GM18507 (cell line): ENCODE measurements at regions not wholly inside any gene's neighbourhood (a gene's known extent, or its start where the extent isn't known, plus 50 kb on each side); places are given as distances from the start of the nearest gene placed in this dataset.
"Not testable (repeated sequence)": the region's sequence is repeated elsewhere in the genome, so short reads cannot be mapped to it uniquely, and the experiment has no call there.

Experiments
- DNase-seq: peaks from one replicate; pipeline ENCODE4 v3.0.0; 2011; ENCODE audit warnings: low read depth; ENCODE audit not compliant: insufficient read length; ENCODE audit errors: extremely low spot score
- FAIRE-seq: peaks from 2 replicates; lab custom pipeline; 2011; peaks lifted over from hg19 to GRCh38; lab: Jason Lieb, UNC

DNA sequence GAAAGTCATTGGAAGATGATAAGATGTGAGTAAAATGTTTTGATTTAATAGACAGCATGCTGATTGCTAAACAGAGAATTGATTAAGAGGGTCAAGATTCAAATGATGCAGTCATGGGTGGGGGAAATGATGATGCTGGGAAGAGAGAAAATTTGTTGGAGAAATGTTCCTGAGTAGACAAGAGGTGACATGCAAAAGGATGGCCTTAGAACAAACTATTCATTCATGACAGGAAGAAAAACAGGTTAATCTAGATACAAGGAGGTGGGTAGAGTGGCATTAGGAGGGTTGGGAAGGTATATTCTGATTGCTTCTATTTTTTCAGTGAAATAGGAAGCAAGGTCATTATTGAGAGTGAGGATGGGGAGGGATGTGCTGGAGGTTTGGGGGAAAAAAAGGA is 146.7 kb downstream of the SEM1 start:
- FAIRE-seq (no peak), DNase-seq (no peak)

DNA sequence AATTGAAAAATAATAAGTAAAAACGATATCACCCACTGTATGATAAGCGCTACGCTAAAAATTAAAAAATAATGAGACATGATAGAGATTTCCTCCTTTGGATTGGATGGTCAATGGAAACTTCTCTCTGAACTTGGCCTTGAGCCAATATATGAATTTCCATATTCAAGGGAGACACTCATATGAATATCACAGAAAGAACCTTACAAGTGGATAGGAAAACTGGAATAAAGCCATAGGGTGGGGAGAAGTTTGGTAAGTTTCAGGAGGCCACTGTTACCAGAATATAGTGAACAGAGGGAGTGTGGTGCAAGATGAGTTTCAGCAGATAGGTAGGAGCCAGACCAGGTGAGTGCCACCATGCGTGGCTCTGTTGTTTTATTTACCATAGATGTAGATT is 147.2 kb downstream of the SEM1 start:
- FAIRE-seq = no peak
- DNase-seq = no peak

DNA sequence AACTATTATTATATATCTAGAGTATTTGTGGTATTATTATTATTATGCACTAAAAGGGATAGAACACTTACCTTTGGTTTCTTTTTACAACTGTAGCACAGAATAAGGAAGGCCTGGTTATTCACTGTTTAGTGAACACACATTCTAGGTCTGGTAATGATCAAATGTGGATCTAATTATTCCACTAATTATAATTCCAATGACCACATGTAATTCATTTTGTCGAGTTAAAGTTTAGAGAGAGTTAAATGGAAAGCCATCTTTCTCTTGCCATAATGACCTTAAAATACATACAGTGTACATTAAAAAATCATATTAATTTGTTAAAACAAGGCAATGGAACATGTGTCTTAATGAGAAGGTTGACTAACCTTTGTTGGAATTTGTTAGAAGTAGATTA is 147.8 kb downstream of the SEM1 start:
- FAIRE-seq (no peak), DNase-seq (no peak)

DNA sequence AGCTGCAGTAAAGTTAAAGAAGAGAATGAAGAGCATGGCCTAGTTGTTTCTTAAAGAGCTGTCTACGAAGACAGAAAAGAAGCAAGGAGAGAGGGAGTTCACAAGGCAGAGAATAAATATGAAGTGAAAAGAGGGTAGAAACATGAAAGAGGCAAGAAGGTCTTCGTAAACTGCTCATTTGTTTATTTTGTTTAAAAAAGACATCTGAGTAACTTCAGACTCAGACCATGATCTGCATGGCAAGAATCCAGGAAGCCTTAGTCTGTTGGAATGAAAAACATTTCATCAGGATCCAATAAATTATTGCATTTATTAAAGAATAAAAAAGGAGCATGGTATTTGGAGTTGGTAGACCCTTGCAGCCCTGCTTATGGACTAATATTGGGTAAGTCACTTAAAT is 151.1 kb downstream of the SEM1 start:
- FAIRE-seq (no peak), DNase-seq (no peak)

DNA sequence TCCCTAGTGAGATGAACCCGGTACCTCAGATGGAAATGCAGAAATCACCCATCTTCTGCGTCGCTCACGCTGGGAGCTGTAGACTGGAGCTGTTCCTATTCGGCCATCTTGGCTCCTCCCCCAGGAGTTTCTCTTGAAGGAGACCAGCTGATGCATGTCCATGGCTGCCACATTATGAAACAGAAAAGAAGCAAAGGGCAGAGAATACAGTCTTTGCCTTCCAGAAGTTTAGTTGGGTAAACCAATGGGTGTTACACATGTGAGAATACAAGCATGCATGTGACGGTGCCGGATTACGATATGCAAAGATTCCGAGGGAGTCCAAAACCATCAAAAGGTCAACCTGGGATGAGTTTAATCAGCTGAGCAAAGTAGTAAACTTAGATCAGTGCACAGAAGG is 151.6 kb downstream of the SEM1 start:
- FAIRE-seq = no peak
- no peak for DNase-seq

DNA sequence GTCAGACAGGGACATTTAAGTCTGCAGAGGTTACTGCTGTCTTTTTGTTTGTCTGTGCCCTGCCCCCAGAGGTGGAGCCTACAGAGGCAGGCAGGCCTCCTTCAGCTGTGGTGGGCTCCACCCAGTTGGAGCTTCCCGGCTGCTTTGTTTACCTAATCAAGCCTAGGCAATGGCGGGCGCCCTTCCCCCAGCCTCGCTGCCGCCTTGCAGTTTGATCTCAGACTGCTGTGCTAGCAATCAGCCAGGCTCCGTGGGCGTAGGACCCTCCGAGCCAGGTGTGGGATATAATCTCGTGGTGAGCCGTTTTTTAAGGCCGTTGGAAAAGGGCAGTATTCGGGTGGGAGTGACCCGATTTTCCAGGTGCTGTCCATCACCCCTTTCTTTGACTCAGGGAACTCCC is 152.0 kb downstream of the SEM1 start:
- FAIRE-seq = not testable (repeated sequence)

DNA sequence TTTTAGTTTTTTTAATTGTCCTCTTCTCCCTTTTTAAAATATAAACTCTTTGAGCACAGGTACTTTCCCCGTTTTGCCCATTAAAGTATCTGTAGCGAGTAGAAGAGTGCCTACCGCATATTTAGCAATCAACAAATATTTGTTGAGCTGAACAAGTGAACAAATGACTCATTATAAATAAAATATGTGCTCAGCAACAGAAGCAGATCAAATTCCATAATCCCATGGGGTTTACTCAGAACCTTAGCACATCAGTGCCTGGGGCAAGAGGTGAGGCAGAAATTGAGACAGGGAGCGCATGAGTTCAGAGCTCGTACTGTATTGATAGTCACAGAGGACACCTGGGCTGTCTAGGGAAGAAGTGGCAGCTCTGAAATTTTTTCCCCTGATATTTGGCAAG is 161.0 kb downstream of the SEM1 start:
- no peak for DNase-seq
- no peak for FAIRE-seq

More for the DNA sequence above, 152.0 kb downstream of the SEM1 start:
- DNase-seq = not testable (repeated sequence)

DNA sequence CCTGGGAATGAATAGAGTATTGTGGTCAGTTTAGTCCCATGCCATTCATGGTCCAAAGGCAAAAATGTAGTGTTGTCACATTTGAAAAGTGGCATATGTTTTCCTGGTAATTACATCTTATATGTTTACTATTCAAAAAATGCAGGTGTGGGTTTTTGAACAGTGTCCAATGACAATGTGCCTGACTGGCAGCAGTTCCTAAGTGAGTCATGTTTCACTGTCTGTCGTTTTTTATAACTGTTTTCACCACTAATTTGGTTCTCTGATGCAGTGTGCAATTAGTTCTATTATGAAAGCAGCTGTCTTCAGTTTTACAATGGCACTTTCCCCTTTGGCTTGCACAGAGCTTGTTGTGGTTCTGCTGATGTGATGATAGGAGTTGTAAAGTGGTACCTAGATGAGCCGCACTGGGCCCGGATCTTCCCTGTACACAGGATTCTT is 162.3 kb downstream of the SEM1 start:
- FAIRE-seq = no peak
- no peak for DNase-seq

DNA sequence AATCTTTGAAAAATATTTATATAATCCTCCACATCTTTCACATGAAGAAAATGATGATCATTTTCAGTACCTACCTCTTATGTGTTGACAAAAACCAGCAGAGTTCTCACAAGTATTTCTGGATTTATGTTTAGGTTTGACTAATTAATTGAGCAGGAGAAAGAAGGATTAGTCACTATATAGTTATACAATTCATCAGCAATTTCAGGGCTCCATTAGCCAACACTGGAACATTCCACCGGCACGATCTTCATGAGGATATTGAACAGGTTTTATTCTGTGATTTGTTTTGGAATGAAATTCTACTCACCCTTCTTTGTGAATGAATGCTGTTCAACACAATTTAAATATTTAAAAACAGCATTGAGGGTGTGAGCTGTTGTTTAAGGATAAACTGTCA is 163.2 kb downstream of the SEM1 start:
- DNase-seq (no peak), FAIRE-seq (no peak)

DNA sequence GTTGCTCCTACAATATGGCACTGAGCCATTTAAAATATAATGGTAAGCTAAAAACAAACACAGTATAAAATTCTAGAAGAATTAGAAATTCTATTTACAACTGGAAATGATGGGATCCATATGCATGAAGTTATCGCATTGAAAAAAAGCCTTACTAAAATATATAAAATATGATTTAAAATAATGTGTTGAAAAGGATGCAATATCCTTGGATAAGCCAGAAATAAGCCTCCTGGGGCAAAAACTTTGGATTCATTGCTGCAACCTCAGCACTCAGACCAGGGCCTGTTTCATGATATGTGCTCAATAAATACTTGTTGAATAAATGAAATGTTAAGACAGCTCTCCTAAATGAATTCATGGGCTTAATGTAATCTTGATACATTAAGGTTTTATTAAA is 170.2 kb downstream of the SEM1 start:
- FAIRE-seq (no peak), DNase-seq (no peak)

DNA sequence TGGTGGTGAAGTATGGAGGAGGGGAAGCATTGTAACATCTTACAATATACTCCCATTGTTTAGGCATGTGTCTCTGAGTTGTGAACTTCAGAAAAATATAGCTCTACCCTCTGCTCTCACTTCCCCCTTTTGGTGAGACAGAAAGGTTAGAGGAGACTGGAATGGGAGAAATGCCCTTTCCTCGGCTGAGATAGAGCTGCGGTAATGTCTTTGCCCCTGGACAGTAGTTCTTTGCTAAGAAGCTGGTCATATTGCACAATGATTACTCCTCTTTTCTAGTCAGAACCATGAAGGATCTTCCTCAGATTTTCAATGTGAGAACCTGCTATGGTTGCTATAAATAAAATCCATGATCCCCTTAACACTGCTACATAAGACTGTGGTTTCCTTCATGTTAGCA is 171.0 kb downstream of the SEM1 start:
- DNase-seq = no peak
- FAIRE-seq = no peak

DNA sequence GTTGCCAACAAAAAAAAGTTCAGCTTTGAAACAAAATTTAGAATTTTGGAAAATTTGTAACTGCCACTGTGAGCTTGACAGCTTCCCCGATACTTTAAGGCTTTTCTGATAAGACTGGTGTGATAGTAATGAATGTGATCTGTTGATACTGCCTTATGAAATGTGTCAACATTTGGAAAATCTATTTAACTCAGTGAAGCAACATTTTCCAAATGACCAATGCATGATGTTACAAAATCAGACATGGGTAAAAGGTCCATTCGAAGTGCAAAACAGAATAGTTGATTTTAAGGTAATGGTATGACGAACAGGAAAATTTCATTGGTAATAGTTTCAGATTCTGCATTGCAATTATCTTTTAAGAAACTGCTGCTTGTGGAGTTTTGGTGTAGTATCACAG is 175.4 kb downstream of the SEM1 start:
- DNase-seq (no peak), FAIRE-seq (no peak)

DNA sequence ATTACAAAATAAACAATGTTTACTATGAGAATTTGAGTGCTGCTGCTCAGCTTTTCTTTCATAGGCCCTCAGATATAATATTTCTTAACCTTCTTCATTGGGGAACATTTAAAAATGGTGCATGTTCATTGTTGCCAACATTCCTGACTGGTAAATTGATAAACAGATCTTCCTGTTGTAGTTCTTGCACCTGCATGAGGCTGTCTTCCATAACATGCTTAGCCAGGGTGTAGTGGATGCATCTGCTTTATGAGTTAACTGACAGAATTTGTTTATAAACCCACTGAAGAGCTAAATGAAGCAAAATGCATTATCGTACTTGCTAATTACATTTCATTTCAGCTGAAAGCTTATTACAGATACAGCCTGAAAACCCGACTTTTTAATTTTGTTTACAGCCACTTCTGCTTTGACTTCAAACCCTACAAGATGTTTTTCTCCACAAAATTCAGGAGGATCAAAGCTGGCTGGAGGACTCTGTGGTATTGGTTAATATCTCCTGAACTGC is 177.2 kb downstream of the SEM1 start:
- DNase-seq (no peak), FAIRE-seq (no peak)

DNA sequence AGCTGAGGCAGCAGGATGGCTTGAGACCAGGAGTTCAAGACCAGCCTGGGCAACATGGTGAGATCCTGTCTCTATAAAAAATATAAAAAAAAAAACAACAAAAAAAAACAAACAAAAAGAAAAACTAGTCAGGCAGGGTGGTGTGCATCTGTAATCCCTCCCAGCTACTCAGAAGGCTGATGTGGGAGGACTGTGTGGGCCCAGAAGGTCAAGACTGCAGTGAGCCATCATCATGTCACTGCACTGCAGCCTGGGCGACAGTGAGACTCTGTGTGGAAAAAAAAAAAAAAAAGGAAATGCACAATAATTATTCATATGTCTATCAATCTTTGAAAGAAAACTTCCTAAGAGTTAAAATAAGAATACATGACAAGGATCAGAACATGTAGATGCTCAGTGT is 178.3 kb downstream of the SEM1 start:
- no peak for FAIRE-seq

DNA sequence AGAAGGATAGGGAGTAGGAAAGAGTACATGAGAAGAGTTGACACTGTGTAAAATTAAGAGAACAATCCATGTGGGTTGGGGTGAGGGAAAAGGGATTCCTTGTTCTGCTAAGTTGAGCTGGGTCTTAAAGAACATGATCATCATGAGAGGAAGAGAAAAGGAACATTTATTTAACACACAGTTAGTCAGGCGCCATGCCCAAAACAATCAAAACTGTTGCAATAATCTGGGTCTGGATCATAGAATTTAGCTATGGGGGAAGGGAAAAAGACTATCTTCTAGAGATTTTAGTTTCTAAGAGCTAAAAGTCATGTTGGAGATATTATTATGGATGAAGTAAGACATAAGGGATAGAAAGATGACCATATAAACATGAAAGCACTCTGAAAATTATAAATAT is 178.9 kb downstream of the SEM1 start:
- DNase-seq = no peak
- FAIRE-seq = no peak

More for the DNA sequence above, 178.3 kb downstream of the SEM1 start:
- no peak for DNase-seq

DNA sequence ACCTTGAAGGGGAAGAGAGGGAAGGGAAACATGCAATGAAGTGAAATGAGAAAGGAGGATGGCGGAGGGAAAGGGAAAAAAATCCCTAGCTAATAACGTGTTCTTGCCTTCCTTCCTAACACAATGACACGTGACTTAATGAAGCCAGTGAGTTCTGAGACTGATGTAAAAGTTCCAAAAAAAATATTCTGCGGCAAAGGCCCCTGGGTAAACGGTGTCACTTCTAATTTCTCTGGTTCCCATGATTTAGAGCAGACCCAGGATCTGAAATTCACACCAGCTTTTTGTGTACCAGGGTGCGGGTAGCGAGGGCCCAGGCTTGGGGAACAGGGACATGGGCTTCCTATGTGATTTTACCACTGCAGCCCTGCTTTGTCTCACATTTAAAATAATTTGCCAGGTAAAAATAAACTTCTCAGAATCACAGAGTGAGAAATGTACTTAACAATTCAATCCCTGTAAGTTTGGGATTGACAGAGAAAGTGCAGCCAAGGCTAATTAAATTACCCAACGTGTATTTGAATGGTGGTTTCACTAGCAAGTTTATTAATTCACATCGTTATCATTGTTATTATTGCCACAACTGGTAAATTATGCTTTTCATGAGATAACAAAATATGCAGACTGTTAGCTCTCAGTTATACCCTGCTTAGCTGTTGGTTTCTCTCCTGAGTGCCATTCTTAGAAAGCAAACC is 182.4 kb downstream of the SEM1 start:
- FAIRE-seq (no peak), DNase-seq (no peak)

DNA sequence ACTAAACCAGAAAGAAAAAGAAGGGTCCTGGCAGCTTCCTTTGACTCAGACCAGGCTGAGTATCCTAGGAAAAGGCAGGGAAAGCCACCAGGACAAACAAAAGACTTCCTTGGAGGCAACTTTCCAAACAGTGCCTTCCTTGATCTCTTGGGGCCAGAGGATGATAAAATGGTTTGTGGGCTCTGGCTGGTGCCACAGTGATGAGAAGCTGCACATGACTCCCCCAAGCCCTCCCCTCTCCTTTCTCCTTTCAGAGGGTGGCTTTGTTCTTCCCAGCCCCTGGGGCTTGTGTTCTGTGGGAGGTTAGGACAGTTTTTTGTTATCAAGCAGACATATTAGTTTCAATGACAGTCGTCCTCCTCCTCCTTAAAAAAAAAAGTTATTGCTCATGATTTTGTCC is 183.2 kb downstream of the SEM1 start:
- DNase-seq (no peak), FAIRE-seq (no peak)

DNA sequence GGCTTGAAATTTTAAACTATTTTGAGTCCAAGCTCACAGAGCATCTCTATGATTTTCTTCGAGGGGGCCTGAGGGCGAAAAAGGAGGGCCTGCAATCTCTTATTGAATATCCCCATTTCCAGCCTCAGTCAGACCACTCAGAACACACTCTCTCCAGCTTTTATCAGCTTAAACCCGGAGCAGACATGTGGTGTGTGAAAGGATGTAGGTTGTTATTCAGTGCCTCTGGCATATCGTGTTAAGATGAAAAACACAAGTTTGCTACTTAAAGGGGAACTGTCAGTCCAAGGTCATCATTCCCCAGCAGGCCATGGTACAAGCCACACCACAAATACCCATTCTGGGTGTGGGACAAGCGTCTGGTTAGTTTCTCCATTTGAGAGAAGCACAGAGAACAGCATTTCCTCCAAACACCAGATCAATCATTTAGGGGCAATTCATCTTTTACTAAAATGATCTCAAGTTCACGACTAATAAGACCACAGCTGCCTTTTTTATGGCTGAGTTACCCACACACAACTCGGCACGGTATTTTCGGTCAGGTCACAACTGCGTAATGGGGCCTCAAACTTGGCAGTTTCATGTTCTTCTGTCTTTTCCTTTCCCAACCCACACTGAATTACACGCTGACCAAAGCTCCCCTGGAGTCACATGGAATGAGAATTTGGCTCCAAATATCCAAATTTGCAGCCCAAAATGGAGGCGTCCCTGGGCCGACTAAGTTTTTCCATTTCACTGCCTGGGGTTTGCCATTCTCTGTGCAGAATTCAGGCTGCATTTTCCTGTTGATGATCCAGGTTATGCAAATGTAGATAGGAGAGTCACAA is 188.4 kb downstream of the SEM1 start:
- DNase-seq (no peak), FAIRE-seq (no peak)

DNA sequence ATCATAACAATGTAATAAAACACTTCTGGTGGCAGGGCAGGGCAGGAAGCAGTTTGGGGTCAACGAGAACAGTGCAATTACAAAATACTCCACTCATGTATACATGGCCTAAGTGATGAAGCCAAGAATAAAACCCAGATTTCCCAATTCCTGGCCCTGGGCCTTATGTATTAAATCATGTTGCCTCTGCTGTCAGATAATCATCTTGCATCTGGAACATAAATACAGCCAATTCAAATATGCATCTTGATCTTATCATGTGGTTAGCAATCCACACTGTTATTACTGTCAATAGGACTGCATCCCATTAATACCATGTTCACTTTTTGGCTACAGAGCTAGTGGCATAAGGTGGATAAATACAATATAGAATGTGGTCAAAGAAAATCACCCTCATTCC is 186.5 kb upstream of the SLC25A13 start:
- no peak for FAIRE-seq
- DNase-seq = no peak

DNA sequence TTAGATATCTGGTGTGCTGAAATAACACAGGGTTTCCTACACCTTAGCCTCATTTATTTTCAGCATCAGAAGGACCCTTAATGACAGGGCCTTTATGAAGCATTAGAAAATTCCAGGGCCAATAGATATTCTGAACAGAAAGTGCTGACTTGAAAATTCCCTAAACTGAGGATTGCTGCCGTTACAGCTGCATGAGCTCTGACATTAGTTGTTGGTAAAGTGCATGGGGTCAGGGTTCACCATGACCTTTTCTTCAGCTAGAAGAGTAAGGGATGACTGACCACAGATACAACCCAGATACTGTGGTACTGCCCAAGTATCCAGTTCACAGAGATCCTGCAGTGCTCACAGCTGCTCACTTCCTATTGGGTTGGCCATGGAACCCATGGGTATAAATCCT is 181.7 kb upstream of the SLC25A13 start:
- DNase-seq = no peak

DNA sequence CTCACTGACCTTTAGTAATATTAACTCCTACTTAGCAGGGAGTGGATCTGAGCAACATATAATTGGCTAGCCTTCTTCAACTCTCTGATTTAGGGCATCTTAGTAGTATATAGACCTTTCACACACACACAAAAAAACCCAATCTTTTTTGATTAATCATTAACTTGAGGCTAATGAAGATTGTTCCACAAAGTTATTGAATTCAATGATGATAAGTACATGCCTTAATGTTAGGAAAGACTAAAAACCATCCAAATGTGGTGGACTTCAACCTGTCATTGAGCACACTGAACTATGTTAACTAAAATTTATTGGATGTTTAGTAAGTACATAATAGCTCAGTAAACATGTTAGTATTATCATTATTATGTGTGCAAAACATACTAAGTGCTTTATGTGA is 179.4 kb upstream of the SLC25A13 start:
- DNase-seq (no peak), FAIRE-seq (no peak)

More for the DNA sequence above, 181.7 kb upstream of the SLC25A13 start:
- FAIRE-seq = no peak
